T-helper 9 cell (primary cell): ENCODE measurements at regions not wholly inside any gene's neighbourhood (a gene's known extent, or its start where the extent isn't known, plus 50 kb on each side); places are given as distances from the start of the nearest gene placed in this dataset.
"Not testable (repeated sequence)": the region's sequence is repeated elsewhere in the genome, so short reads cannot be mapped to it uniquely, and the experiment has no call there.

ENCODE experiments used
- DNase-seq: peaks from one replicate; pipeline ENCODE4 v3.0.0-alpha.2; 2020

DNA sequence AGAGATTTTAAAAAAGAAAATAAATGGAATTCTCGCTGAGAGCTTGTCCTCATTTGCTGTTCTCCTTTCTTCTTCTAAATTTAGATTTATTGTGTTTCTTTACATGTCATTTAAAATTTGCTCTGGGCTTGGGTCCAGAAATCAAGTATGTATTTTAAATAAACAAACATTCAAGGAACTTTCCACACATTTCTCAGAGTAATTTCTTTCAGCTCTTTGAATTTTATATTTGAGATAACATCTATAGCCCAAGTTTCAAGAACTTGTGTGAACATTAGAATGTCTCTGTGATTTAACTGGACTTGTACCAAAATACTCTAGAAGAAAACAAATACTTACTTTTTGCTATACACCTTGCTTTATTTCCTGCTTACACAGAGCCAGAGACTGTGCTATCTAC is 192.3 kb downstream of the TMEM200A start:
- DNase-seq = no peak

DNA sequence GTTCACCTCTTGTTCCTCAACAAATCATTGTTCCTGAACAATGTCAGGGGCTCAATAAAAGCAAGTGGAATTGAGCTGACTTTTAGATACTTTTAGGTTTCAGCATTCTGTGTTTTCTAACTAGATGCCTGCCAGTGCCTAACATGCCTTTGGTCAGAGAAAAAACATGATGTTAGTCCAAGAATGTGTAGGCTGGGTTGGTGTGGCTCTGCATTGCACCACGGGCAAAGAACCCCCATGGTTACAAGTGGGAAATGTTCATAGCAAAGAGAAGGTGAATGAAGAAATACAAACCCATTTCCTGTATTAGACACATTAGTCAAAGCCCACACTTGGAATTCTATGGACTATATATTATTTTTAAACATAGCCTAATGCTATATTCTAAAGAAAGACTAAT is 193.3 kb downstream of the TMEM200A start:
- DNase-seq = no peak

DNA sequence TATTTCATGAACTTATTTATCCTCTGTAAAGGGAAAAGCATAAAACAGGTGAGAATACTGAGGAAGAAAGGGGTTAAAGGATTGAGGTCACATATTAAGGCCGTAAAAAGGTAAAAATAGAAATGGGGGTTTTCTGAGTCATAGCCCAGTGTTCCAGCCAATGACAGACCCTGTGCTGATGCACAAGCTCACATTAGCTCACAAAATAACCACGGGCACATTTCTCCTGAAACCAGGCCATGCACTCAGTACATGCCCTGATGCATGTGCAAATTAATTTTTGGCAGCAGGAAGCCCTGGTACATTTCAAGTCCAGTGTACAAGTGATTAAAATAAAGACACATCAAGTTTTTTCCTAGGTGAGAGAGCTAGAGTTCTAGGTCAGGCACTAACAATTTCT is 194.4 kb downstream of the TMEM200A start:
- no peak for DNase-seq

DNA sequence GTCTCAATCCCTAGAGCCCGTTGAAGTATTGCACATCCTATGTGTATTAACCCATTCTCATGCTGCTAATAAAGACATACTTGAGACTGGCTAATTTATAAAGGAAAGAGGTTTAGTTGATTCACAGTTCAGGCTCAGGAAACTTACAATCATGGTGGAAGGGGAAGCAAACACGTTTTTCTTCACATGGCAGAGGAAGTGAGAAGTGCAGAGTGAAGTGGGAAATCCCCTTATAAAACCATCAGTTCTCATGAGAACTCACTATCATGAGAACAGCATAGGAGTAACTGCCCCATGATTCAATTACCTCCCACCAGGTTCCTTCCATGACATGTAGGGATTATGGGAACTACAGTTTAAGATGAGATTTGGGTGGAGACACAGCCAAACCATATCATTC is 195.3 kb downstream of the TMEM200A start:
- DNase-seq = not testable (repeated sequence)

DNA sequence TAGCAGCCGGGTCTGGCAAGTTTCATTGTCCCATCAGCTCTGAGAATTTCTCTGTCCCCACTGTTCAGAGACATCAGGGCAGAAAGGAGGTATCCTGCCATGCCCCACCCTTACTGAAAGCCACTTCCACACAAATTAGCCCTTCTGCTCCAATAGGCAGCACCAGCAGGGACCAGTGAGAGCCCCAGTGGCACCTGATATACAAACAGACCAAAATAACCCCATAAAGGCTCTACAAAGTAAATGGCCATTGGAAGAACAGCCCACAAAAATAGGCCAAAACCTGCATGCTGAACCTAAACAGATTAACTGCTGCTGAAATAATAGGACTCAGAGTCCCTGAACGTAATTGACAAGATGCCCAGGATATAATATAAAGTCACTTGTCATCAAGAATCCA is 199.9 kb downstream of the TMEM200A start:
- DNase-seq = no peak

DNA sequence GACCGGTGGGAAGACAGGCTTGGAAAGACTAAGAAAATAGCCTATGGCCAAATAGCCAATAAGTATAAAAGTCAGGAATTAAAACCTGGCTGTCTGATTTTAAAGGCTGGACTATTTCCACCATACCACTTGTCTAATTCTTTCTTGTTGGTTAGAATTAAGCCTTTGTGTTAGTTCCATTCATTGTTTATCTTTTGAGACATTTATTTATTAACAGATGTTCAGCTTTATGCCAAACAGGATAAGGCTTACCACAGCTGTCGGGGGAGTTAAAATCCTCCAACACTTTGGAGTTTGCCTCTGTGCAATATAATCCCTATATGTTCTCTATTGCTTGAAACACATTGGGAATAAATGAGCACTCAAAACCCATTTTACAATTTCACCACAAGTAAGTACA is 208.3 kb downstream of the TMEM200A start:
- DNase-seq = no peak

DNA sequence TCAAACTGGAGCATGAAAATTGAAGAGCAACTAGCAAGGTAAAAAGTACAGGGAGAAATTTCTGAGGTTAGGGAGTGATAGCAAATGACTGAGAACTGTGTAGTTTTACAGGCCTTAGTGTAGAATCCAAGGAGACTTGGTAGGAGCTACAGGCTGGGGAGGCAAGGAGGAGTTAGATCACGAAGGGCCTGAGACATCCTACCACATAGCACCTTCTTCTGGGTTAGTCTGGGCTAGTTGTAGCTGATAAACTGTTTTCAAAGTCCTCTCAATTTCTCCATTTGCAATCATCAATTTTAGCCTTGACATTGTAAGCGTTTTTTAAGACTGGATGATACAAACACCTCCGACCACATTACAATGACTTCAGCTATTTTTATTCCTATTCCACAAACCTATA is 209.7 kb downstream of the TMEM200A start:
- DNase-seq = no peak

DNA sequence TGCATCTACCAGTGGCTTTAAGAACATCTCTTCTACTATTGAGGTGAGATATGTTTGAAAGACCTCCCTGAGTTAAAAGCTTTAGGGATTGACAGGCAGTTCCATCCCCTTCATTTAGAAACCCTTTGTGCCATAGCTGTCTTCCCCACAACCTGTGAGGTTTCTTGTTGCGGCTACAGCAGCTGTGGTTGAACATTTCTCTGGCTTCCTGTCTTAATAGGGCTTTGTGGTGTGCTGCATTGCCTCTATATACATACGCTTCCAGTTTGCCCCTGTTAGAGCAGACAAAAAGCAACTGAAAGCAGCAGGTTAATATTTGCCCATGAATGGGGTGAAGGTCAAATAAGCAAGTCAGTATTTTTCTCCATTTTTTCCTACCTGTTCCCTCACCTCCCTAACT is 210.2 kb downstream of the TMEM200A start:
- DNase-seq = peak; percentile 19

DNA sequence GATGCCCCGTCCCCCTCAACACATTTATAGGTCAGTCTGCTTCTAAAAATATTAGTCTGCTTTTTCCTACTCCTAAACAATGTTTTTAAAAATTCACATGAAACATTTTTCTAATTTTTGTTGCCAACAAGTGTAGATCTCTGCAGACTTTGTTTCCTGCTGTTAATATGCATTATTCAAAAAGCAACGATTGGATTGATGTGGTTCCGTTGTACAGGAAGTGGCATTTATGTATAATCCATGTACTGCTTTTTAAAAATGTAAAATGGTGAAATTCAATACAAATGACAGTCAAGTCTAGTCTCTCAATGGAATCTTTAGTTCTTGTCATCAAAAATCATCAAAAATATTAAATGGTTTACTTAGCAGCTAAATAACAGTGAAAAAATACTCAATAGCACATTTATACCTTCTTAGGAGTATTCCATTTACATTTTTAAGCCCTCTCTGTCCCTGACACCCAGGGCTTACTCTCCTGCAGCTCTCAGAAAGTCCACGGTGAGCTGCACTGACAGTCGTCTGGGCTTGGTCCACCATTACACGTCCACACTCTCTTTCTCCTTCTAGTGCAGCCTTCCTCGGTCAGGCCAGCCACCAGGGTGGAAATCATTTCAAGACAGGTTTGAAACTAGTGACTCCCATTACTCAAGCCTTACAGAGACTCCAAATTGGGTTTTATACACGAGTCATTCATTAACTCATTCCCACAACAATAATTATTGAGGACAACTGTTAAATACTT is 211.5 kb downstream of the TMEM200A start:
- no peak for DNase-seq

DNA sequence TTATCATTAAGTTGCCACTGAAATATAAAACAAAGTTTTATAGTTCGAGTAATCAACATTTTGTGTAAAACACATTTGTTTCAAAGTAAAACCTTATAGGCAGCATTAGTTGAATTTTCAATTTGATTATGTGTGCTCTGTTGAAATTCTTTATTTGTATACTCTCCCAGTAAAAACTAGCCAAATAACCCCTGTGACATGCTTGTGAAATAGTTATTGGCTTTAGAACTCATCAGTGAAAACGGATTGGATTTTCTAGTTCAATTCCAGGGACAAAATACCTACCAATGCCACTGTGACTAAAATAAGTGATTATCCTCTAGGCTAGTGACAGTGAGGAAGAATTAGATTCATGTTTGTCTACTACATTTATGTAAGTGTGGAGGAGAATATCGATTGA is 212.9 kb downstream of the TMEM200A start:
- no peak for DNase-seq

DNA sequence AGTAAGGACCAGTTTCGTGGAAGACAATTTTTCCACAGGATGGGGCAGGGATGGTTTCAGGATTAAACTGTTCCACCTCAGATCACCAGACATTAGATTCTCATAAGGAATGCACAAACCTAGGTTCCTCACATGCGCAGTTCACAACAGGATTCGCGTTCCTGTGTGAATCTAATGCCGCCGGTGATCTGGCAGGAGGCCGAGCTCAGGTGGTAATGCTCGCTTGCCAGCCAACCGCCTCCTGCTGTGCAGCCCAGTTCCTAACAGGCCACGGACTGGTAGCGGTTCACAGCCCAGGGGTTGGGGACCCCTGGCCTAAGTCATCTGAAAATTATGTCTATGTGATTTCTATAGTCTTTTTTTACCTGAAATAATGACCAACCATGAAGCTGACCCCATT is 217.5 kb downstream of the TMEM200A start:
- DNase-seq = no peak

DNA sequence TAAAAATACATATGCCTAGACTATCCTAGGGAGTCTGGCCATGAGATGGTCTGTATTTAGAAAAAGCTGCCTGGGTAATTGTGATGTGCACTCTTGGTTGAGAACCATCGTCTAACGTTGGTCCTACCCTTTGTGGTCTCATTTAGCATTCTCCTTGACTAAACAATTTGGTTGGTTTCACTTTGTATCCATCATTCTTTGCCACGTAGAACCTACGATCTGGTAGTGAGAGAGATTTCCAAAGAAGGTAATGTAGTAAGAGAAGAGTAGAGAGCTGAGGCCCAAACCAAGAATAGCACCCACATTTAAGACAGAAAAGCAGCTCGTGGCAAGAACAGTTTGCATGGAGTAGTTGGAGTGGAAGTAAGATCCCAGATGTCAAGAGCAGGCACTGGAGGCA is 219.8 kb downstream of the TMEM200A start:
- DNase-seq = no peak

DNA sequence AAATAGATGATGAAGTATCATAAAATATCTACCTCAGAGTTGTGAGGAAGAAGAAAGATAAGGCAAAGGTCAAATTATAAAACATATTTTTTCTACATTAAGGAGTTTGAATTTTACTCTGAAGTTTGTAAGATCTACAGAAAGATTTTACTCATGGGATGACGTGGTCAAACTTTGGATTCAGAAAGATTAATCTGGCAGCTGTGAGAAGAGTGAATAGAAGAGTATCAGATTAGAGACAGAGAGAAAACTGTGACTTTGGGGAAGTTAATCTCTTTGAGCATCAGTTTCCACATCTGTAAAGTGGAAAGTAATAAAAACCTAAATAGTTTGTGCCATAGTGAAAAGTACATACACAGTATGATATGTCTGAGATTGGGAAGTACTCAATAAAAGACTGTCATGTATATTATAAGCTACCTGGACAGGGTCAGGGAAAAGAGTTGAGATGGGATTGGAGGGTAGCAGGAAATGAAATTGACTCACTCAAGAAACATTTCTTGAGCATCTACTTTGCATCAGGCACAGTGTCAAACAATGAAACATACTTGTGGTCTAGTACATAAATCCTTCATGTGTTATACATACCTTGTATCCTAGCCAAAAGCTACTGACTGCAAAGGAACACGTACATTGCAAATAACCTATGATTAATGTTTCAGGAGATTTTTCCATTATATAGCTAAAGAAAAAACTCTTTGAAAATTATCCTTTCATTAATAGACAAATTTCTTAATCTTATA is 222.1 kb downstream of the TMEM200A start:
- no peak for DNase-seq

DNA sequence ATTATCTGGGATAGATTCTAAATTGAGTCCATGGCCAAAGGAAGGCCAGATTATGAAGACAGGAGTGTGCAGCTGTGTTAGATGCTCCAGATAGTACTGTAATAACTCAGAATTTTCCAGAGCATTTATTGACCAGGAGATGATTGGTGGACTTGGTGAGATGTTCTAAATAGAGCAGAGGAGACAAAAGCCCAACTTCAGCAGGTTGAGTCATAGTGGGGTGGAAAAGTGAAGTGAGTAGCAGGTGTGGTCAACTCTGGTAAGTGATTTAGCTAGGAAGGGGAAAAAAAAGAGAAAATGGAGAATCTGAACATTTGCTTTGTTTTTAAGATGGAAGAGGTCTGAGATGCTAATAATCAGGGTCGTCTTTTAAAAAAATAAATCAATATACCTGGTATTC is 227.4 kb downstream of the TMEM200A start:
- DNase-seq = no peak

DNA sequence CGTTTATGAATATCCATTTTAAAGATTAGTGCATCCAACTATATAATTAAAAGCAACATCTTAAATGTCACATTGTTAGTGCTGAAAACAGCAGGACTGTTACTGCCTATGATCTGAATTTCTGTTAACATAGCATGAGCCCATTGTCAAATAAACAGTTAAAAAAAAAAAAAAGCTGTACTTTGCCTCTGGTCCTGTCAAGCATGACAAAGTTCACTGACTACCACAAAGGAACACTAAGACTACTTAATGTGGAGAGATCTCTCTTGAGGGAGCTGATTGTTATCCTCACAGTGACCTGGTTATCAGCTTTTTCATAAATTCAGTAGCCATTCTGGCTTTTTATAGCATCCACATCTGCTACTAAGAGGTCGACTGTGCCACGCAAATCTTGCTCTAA is 228.1 kb downstream of the TMEM200A start:
- no peak for DNase-seq

DNA sequence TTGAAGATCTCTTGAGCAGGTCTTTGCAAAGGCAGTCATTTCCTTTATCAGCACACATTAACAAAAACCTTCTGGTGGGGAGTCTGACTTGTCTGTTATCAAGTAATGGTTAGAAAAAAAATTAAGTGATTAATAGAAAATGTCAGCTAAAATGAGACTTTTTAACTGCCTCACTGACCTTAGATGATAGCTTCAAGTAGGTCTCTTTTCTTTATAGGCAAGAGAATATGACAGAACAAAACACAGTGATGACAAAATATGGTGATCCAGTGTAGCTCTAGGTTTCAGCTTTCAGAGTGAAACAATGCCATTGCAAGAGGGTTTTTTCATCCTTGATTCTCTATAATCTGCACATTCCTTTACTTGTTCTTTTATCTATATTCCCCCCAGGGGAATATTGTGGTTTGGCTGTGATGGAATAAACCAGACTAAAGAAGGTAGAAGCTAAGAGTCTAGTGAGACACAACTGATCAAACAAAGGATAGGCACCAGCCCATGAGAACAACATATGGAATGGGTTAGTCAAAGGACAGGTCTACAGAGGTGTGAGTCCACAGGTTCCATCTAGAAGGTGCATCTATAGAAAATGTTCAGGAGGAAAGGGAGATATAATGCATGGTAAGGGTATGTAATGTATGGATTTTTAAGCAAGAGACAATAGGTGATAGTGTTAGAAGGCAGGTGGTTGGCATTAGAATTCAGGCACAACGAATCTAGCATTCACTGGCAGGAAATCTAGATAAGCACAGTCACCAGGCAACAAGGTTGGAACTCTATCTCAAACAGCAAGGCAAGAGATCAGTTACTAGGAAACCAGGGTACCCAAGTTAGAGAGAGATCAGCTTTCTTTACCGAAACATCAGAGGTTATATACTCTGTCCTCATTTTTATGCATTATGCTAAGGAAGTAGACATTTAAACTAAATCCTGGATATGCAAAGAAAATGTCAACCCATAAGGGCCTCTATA is 228.9 kb upstream of the SMLR1 start:
- DNase-seq = no peak

DNA sequence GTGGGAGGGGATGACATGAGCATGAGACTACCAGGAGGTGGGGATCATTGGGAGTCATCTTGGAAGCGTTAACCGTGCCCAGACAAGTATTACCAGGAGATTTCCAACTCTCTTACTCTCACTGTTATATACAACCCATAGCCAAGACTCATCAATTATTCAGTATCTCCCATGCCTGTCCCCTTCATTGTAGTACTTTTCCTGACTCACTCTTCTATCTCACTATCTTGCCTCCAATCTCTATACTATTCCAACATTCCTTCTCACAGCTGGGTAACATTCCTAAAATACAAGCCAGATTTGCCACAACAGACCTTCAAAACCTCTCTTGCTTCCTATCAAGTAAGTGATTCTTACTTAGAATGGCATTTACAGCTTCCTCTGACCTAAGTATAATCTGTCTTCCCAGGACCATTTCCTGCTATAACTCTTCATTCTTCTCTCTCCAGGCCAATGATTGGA is 226.3 kb upstream of the SMLR1 start:
- no peak for DNase-seq

DNA sequence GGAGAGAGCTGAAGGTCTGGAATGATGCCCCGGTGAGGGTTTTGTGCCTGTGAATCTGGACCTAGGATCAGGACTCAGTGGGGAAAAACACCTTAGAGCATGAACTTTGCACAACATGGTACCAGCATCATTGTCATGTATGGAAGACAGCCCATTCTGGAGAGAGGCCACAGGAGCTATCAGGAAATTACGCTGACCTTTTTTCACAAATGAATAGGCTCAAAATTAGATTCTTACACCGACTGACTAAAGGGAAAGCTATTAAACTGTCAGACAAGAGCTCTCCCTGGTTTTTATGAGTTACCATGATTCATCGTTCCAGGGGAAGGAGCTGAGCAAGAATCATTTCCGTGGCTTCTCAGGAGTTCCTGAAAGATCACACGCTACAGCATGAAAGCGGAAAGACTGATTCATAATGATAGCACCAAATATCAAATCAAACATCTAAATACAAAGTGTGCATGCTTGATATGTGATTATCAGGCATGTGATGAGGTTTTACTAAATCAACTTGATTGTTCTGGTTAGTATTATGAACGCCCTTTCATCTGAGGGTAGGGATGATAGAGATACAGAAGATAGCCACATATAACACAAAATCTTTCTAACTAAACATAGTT is 224.9 kb upstream of the SMLR1 start:
- no peak for DNase-seq

DNA sequence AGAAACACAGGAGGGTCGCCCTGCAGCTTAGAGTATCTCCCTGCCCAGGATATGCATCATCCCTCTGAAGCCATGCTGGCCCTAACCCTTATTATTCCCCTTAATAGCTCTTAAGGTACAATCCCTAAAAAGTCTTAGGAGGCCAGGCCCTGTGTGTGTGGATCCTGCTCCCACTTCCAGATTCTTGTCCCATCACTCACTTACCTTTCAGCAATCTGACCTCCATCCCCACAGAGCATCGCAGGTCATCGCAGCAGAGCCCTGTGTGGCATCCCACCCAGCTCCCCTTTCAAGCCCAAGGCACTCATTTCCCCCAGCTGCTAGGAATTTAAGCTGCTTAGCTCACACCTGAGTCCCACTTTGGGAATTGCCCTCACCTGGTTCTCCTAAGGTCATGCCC is 223.8 kb upstream of the SMLR1 start:
- DNase-seq = no peak

DNA sequence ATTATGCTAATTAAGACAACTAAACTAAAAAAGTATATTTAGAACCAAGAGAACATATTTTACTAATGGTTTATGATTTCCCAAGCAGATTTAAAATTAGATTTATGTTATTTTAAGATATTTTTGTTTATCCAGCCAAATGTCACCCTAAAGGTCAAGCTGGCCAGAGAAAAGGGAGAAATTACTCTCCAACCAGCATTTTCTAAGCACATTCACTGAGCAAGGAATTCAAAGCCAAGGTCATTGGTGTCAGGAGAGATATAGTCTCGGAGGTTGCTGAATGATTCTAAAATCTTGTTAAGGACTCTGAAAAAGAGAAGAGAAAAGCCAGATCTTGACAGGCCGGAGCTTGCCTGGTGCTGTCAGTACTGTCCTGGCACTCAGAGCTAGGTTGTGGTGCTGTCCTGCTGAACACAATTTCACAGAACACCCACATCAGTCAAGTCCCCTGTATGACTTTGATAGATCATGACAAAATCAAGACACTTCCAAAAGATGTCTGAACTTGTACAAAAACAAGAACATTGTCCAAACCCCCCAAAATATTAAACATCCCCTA is 222.3 kb upstream of the SMLR1 start:
- no peak for DNase-seq

DNA sequence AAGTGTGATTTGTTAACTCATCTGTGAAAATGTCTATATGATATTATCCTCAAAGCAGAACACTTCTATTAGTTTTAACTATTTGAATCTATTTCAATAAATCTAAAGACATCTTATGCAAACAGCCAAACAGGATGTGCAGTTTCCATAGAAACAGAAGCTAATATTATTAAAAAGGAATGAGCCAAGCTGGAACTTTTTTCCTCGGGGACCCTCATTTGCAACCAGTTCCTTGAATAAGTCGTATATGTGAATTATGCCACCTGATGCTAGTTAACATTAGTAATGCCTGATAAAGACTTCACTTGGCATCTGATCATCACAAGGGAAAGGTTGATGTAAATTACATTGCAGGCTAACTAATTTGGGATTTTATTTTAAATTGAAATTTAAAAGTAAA is 216.9 kb upstream of the SMLR1 start:
- no peak for DNase-seq

DNA sequence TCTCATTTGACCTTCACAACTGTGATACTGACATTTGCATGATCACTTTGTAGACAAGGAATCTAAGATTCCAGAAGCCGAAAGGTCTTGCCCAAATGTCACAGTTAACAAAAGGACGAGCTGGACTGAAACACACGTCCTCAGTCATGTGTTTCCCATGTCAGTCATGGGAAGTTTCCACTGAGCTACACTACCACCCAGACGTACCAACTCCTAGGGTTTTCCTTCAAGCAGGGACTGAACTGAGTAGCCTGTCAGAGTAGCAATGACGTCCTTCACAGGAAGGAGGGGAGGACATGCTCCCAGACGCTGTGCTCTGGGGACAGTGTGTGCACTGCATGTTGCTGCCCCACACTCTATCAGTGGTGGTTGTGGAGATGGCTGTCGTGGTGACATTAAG is 215.8 kb upstream of the SMLR1 start:
- DNase-seq = no peak

DNA sequence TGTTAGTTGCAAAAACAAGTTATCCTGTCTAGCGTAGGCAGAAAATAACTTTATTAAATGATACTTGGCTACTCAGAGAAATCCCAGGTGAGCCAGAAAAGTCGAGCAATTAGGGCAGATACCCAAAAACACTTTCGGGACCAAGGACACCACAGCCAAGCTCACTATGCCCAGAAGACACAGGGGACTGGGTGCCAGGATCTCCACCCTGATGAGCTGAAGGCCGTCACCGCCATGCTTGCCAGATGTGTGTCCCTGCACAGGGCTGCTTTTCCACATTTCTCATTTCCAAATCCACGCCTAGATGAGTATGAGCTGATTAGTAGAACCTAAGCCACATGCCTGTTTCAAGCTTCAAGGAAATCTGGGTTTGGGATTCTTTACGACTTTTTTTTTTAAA is 214.0 kb upstream of the SMLR1 start:
- DNase-seq = no peak
